ENCODE measurements at regions not wholly inside any gene's neighbourhood (a gene's known extent, or its start where the extent isn't known, plus 50 kb on each side); places are given as distances from the start of the nearest gene placed in this dataset.
"Not testable (repeated sequence)": the region's sequence is repeated elsewhere in the genome, so short reads cannot be mapped to it uniquely, and the experiment has no call there.

GRCh38 chr5:82425591-82425990 lies 147.4 kb upstream of the RPS23 start:
- DNase-seq (ENCODE audit: low read depth in 2 of 2), result no peak

DNA sequence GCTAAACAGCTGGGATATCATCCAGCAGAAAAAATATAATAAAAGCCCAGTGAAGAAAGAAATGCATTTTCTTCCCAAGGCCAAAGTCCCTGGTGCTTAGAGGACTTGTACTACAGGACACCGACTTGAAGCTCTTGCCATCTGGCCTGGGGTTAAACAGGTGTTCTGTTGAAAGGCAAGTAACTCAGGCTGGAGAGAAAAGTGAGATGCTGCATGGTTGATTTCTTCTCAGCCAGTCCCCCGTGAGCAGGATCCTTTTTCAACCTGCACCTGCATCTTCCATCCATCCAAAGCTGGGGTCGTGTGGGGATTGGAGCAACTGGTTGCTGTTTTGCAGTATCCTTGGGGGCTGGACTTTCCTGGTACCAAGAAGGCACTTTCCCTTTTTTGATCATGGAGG lies 146.1 kb upstream of the RPS23 start:
- DNase-seq (ENCODE audit: low read depth in 2 of 2), result no peak

DNA sequence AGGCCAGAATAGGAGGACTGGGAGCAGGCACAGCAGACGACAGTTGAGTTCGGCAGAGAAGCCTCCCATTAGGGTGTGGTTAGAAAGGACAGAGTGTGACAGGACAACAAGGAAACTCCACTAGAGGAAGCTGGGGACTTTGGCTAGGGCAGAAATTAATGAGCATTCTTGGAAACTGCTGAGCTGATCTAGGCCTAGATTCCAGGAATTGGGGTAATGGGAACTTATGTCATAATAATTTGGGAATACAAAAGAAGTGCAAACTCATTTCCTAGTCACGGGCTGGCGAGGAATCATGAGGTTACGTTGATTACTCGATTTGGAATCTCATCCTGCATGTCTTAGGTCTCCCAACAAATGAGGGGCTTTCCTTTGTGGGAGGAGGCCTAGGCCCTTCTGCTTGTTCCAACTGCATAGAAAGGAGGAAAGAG lies 144.6 kb upstream of the RPS23 start:
- no peak for DNase-seq (ENCODE audit: low read depth in 2 of 2)

DNA sequence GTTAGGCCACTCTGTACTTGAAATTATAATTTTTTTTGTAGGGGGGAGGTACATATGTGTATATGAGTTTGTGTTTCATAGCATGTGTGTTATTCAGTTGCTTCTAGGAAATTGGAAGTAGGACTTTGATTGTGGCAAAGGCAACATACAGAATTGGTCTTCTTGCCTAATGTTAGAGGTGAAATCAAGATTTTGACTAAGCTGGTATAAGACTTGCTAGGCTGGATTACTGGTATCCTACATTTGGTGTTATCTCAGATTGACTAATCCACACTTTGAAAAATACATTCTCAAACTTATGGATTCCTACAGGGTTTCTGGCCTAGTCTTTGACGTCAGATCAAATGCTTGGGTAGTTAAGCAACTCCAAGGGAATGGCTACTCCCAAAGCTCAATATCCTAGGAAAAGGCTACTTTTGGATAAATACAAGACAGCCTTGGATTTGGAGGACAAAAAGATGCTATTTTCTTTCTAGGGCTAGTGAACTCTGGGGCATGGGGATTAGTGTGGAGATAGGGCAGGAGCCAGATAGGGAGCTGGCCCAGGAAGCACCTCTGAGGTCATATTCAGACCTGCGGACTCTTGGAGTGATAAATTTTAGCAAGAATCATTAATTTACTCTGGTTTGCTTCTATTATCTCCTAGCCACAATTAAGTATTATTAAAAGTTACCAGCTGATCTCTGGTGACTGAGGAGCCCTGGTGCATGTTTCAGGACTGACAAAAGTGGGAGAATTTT lies 144.0 kb upstream of the RPS23 start:
- no peak for DNase-seq (ENCODE audit: low read depth in 2 of 2)

GRCh38 chr5:82421119-82421518 lies 143.0 kb upstream of the RPS23 start:
- no peak for DNase-seq (ENCODE audit: low read depth in 2 of 2)

DNA sequence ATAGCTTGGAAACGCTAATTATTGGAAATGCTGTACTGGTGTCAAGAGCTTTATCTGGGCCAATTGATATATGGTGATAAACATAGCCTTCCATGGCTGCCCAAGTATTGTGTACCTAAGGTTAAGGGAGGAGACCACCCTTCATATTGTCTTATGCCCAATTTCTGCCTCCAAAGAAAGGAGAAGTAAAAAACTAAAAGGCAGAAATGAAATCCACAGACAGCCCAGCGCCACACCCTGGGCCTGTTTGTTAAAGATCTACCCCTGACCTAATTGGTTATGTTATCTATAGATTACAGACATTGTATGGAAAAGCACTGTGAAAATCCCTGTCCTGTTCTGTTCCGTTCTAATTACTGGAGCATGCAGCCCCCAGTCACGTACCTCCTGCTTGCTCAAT lies 142.4 kb upstream of the RPS23 start:
- not testable (repeated sequence) for DNase-seq (ENCODE audit: low read depth in 2 of 2)

DNA sequence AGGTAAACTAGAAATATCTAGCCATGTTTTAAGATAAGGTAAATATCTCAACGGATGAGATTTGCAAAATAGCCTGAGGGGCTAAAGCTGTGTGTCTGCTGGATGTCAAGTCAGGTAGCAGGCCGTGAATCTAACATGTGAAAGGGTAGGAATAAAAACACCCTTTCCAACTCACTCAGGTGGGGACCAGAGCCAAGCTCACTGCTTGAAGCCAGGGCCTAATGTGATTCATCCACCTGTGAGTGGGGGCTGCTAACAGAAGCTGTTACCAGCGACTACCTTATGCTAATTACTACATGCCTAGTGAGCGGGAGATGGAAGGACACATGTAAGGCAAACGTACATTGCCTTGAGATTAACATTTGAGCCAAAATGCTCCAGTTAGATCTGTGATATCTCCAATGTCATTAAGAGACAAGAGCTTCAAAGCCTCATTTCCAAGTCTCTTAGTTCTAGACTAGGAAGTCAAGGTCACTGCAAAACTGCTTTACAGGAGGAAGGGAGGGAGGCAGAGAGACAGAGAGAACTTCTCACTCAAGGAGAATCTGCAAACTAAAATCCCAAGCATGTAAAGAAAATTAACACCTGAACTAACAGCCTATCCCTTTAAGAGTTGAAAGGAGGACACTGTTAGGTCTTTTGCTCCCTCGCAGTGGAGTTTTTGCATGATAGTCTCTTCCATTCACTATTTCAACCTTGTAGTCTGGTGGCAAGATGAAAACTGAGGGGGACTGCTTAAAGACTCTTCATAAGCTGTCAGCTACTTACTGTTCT lies 141.6 kb upstream of the RPS23 start:
- no peak for DNase-seq (ENCODE audit: low read depth in 2 of 2)

GRCh38 chr5:82418608-82418950 lies 140.4 kb upstream of the RPS23 start:
- DNase-seq (ENCODE audit: low read depth in 2 of 2), result no peak

GRCh38 chr5:82417776-82418607 lies 139.8 kb upstream of the RPS23 start:
- no peak for DNase-seq (ENCODE audit: low read depth in 2 of 2)

DNA sequence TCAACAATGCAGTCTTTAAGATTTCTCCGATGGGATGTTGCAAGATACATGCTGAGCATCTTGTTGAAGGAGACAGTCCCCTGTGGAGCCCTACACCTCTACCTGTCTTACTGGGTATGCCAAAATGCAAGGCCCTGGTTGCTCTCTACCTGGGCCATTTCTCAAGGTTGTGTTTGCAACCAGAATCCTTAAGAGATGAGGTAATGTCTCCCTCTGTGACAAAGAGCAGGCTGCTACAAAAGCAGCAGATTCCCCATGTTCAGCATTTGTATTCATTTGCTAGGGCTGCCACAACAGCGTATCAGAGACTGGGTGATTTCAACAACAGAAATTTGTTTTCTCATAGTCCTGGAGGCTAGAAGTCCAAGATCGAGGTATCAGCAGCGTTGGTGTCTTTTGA lies 138.4 kb upstream of the RPS23 start:
- DNase-seq (ENCODE audit: low read depth in 2 of 2), result no peak

DNA sequence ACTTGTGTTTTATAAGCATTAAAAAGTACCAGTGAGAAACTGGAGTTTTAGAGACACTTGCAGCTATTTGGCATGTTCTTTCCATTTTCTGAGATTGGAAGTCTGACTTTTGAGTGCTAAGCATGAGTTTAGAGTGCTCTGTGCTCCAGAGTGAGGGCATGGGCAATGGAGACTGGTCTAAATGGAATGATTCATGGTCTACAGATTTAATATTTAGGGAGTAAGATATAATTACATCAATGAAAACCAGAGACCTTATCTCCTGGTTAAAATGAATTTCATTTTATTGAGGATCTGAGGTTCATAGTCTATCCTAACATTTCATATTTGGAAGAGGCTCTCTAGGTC lies 135.9 kb upstream of the RPS23 start:
- DNase-seq (ENCODE audit: low read depth in 2 of 2), result no peak

DNA sequence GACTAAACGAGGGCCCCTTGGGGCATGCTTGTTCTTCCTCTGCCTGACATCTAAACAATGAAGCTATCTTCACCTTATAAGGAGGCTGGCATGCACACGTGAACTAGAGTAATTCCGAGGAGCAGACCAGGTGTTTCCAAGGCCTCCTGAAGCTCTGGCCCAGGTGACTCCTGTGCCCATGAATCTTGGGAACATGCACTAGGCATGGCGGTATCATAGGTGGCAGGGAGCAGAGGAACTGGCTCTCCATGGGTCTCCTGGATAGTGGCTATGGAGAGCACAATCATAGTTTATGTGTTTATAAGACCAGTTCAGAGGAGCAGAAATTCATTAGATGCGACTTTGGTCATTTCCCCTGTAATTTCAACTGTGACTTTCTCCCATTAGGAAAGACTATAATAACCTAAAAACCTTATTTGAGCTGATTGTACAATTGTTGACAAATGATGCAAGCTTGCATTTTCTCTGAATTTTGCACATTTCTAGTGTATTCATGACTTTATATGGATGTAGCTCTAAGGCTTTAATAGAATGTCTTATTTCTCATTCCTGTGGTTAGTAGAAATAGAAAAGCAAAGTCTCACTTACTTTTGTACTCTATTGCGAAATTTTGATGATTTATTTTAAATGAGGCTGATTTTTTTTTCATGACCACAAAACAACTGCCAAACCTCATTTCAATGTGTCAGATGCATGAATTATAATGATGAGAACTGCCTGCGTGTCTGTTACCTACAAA lies 135.3 kb upstream of the RPS23 start:
- DNase-seq (ENCODE audit: low read depth in 2 of 2), result no peak

DNA sequence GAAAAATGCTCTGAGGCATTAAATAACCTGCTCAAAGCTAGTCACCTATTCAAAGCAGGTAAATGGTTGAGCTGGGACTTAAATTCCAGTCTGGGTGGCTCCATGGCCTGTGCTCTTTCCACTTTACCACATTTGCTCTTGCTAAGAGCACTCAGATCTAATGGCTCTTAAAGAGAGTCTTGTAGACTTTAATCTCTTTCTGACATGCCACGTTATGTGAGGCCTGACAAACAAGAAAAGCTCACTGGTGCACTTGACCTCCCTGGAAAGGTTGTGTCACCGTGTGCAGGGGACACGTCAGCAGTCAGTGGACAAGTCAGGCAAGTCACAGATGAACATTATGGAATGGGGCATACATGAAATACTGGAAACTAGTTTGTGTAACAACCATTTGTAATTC lies 129.9 kb upstream of the RPS23 start:
- no peak for DNase-seq (ENCODE audit: low read depth in 2 of 2)

GRCh38 chr5:82406205-82406773 lies 128.1 kb upstream of the RPS23 start:
- no peak for DNase-seq (ENCODE audit: low read depth in 2 of 2)

- DNase-seq (ENCODE audit: low read depth in 2 of 2), result no peak
These were observed 127.6 kb upstream of the RPS23 start for GRCh38 chr5:82405618-82406204.

GRCh38 chr5:82405161-82405560 lies 127.0 kb upstream of the RPS23 start:
- no peak for DNase-seq (ENCODE audit: low read depth in 2 of 2)

DNA sequence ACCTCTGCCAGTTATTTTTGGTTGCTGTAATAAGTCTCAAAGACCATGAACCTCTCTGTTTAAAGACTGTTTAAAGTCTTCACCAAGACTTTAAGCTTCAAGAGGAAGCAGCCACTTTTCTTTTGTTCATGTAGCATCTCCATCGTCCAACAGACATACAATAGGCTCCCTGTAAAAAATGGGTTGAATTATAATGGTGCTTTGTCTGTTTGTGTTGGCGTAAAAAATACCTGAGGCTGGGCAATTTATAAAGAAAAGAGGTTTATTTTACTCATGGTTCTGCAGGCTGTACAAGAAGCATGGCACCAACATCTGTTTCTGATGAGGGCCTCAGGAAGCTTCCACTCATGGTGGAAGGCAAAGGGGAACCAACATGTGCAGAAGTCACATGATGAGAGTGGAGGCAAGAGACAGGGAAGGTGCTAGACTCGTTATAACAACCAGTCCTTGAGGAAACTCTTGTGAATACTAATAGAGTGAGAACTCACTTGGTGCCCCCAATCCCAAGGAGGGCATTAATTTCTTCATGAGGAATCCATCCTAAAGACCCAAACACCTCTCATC lies 126.3 kb upstream of the RPS23 start:
- DNase-seq (ENCODE audit: low read depth in 2 of 2), result no peak

DNA sequence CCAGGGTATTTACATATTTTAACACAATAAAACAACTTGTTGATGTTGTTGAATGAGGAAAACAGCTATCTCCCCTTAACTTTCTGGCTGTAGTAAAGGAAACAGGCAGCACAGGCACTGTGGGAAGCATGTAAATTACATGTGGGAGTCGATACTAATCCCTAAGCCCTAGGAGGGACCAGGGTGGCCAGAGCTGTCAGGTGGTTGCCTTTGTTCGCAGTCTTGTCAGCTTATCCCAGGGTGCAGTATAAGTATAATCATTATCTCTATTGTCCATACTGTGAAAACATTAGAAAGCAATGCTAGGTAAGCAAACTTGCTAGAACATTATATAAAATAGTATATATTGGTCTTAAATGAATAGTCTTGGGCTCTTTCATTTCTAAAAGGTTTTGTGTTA lies 125.6 kb upstream of the RPS23 start:
- no peak for DNase-seq (ENCODE audit: low read depth in 2 of 2)

- DNase-seq (ENCODE audit: low read depth in 2 of 2), result no peak
These were observed 124.9 kb upstream of the RPS23 start for GRCh38 chr5:82403026-82403425.

- no peak for DNase-seq (ENCODE audit: low read depth in 2 of 2)
These were observed 121.0 kb upstream of the RPS23 start for GRCh38 chr5:82399111-82399510.

- no peak for DNase-seq (ENCODE audit: low read depth in 2 of 2)
These were observed 119.7 kb upstream of the RPS23 start for GRCh38 chr5:82397741-82398320.
